KOPT-K1 (cell line): ENCODE measurements at regions not wholly inside any gene's neighbourhood (a gene's known extent, or its start where the extent isn't known, plus 50 kb on each side); places are given as distances from the start of the nearest gene placed in this dataset.

ENCODE experiments used
- H3K27ac ChIP-seq: fragments of 200-600 bp; sonication (generic); 2 replicates; pipeline ENCODE4 v1.5.1; 2016; ENCODE audit warnings: antibody characterized with exemption, mild to moderate bottlenecking, low read depth, low read length; ENCODE audit not compliant: poor library complexity, severe bottlenecking
- H3K36me3 ChIP-seq: fragments of 200-600 bp; sonication (generic); 2 replicates; pipeline ENCODE4 v1.5.1; 2017; ENCODE audit warnings: antibody characterized with exemption, mild to moderate bottlenecking, low read length, moderate library complexity; ENCODE audit not compliant: insufficient read depth
- H3K9me3 ChIP-seq: fragments of 200-600 bp; sonication (generic); 2 replicates; pipeline ENCODE4 v1.5.1; 2017; ENCODE audit warnings: antibody characterized with exemption, low read length, mild to moderate bottlenecking; ENCODE audit not compliant: insufficient read depth, poor library complexity, severe bottlenecking

GRCh38 chr10:124259139-124259825, 159.4 kb downstream of the OAT start:
- Histone ChIP-seq H3K36me3 (no peaks in the 10 kb centered on the region), H3K27ac (no peak overlapping the region), H3K9me3 (peaks cover 12% of the 10 kb centered on the region)

GRCh38 chr10:124257781-124258180, 160.9 kb downstream of the OAT start:
- Histone ChIP-seq H3K9me3 (peaks cover 12% of the 10 kb centered on the region), H3K36me3 (no peaks in the 10 kb centered on the region), H3K27ac (no peak overlapping the region)

- H3K27ac ChIP-seq, result no peak overlapping the region
Measured at GRCh38 chr10:124256151-124256550, 162.6 kb downstream of the OAT start.

GRCh38 chr10:124255556-124255955, 162.2 kb upstream of the CHST15 start:
- Histone ChIP-seq H3K36me3 (no peaks in the 10 kb centered on the region), H3K27ac (no peak overlapping the region), H3K9me3 (peaks cover 12% of the 10 kb centered on the region)

More at GRCh38 chr10:124256151-124256550, 162.6 kb downstream of the OAT start:
- Histone ChIP-seq H3K9me3 (peaks cover 12% of the 10 kb centered on the region), H3K36me3 (no peaks in the 10 kb centered on the region)

- H3K9me3 ChIP-seq, result peaks cover 12% of the 10 kb centered on the region
- H3K27ac ChIP-seq, result no peak overlapping the region
- no peaks in the 10 kb centered on the region for H3K36me3 ChIP-seq
Measured at GRCh38 chr10:124254490-124254889, 161.1 kb upstream of the CHST15 start.

- H3K27ac ChIP-seq, result no peak overlapping the region
- no peaks in the 10 kb centered on the region for H3K36me3 ChIP-seq
- peaks cover 12% of the 10 kb centered on the region for H3K9me3 ChIP-seq
Measured at GRCh38 chr10:124253006-124253405, 159.6 kb upstream of the CHST15 start.

GRCh38 chr10:124252097-124252715, 158.8 kb upstream of the CHST15 start:
- no peaks in the 10 kb centered on the region for H3K36me3 ChIP-seq
- peaks cover 12% of the 10 kb centered on the region for H3K9me3 ChIP-seq
- no peak overlapping the region for H3K27ac ChIP-seq

- Histone ChIP-seq H3K27ac (no peak overlapping the region), H3K36me3 (no peaks in the 10 kb centered on the region), H3K9me3 (peaks cover 12% of the 10 kb centered on the region)
Measured at GRCh38 chr10:124251317-124252065, 158.1 kb upstream of the CHST15 start.

- no peak overlapping the region for H3K27ac ChIP-seq
- no peaks in the 10 kb centered on the region for H3K36me3 ChIP-seq
- H3K9me3 ChIP-seq, result peaks cover 11% of the 10 kb centered on the region
Measured at GRCh38 chr10:124250506-124250905, 157.1 kb upstream of the CHST15 start.

- Histone ChIP-seq H3K27ac (no peak overlapping the region), H3K36me3 (no peaks in the 10 kb centered on the region), H3K9me3 (peaks cover 5% of the 10 kb centered on the region)
Measured at GRCh38 chr10:124249812-124250432, 156.5 kb upstream of the CHST15 start.

- no peak overlapping the region for H3K27ac ChIP-seq
- H3K36me3 ChIP-seq, result no peaks in the 10 kb centered on the region
- H3K9me3 ChIP-seq, result no peaks in the 10 kb centered on the region
Measured at GRCh38 chr10:124249196-124249595, 155.8 kb upstream of the CHST15 start.

GRCh38 chr10:124248056-124249045, 155.0 kb upstream of the CHST15 start:
- Histone ChIP-seq H3K27ac (no peak overlapping the region), H3K36me3 (no peaks in the 10 kb centered on the region), H3K9me3 (no peaks in the 10 kb centered on the region)

GRCh38 chr10:124245806-124246440, 152.5 kb upstream of the CHST15 start:
- Histone ChIP-seq H3K36me3 (no peaks in the 10 kb centered on the region), H3K27ac (no peak overlapping the region), H3K9me3 (no peaks in the 10 kb centered on the region)

- no peaks in the 10 kb centered on the region for H3K36me3 ChIP-seq
- no peak overlapping the region for H3K27ac ChIP-seq
- no peaks in the 10 kb centered on the region for H3K9me3 ChIP-seq
Measured at GRCh38 chr10:124245191-124245590, 151.8 kb upstream of the CHST15 start.
